Omental fat pad (tissue), 3 donors: ENCODE measurements at regions not wholly inside any gene's neighbourhood (a gene's known extent, or its start where the extent isn't known, plus 50 kb on each side); places are given as distances from the start of the nearest gene placed in this dataset.

Experiments used
- ATAC-seq: fragments of 150-250 bp; one replicate; pipeline ENCODE4 v1.9.1; 2016; ENCODE audit warnings: mild to moderate bottlenecking, moderate library complexity; ENCODE audit not compliant: low FRiP score
- DNase-seq: peaks from one replicate; pipeline ENCODE4 v3.0.0-alpha.2; 2019; ENCODE audit warnings: low spot score
- CTCF ChIP-seq, 3 donors: fragments of 450-650 bp; IDR thresholded peaks; one replicate each; pipeline ENCODE4 v1.5.1; 2016 to 2017; ENCODE audit warnings: antibody characterized with exemption in 3 of 3, mild to moderate bottlenecking in 3 of 3, moderate library complexity in 2 of 3

- DNase-seq, result no peak
These were observed 75.9 kb upstream of the CAMK2D start for GRCh38 chr4:113837397-113837796.

GRCh38 chr4:113835005-113835404 lies 73.5 kb upstream of the CAMK2D start:
- DNase-seq (no peak), ATAC-seq (no peak)
- no peak for TF ChIP-seq CTCF (IDR thresholded peaks at IDR 0.05)

More at GRCh38 chr4:113837397-113837796, 75.9 kb upstream of the CAMK2D start:
- ATAC-seq, result peak; percentile 87
- TF ChIP-seq CTCF (IDR thresholded peaks at IDR 0.05), result no peak

GRCh38 chr4:113834298-113834697 lies 72.8 kb upstream of the CAMK2D start:
- ATAC-seq (no peak), DNase-seq (no peak)
- TF ChIP-seq CTCF (IDR thresholded peaks at IDR 0.05), result no peak

GRCh38 chr4:113832803-113833202 lies 71.3 kb upstream of the CAMK2D start:
- DNase-seq (no peak), ATAC-seq (no peak)
- no peak for TF ChIP-seq CTCF (IDR thresholded peaks at IDR 0.05)

GRCh38 chr4:113831457-113831856 lies 69.9 kb upstream of the CAMK2D start:
- TF ChIP-seq CTCF (IDR thresholded peaks at IDR 0.05), result no peak
- DNase-seq (no peak), ATAC-seq (no peak)

GRCh38 chr4:113828702-113829101 lies 67.2 kb upstream of the CAMK2D start:
- no peak for DNase-seq
- ATAC-seq, result no peak
- no peak for TF ChIP-seq CTCF (IDR thresholded peaks at IDR 0.05)

GRCh38 chr4:113827285-113827684 lies 65.7 kb upstream of the CAMK2D start:
- ATAC-seq (no peak), DNase-seq (no peak)
- TF ChIP-seq CTCF (IDR thresholded peaks at IDR 0.05), result no peak
